ENCODE measurements at regions not wholly inside any gene's neighbourhood (a gene's known extent, or its start where the extent isn't known, plus 50 kb on each side); places are given as distances from the start of the nearest gene placed in this dataset.
"Not testable (repeated sequence)": the region's sequence is repeated elsewhere in the genome, so short reads cannot be mapped to it uniquely, and the experiment has no call there.

DNA sequence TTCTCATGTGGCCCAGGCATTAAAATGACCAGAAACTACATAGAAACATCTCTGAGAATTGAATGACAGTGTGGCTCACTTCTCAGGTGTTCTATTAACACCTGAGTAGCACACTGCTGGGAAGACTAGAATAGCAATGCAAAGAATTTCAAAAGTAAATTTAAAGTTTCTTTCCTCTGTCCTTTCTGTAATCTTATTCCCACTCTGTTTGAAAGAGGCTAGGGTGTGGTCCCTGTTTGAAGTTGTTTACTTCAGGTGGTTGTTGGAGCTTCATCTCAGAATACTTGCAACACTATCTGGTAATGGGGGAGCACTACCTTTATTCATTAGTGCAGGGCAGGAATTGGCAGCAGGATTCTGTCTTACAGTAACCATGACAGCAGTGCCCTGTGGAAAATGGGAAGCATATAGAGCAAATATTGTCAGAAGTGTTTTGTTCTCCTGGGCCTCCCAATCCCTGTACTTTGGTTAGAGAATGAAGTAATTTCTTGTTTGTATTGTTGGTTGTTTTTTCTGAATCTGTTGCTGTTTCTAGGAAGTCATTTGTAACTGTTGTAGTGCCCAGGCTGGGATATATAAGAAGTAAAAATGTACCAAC, 1210.2 kb upstream of the ATXN8OS start:
- Mint-ChIP-seq H3K27me3 (no peaks in the 10 kb centered on the region), H3K36me3 (ENCODE audit: low read depth) (no peaks in the 10 kb centered on the region), H3K4me3 (no peak overlapping the region), H3K27ac (no peak overlapping the region), H3K4me1 (no peaks in the 10 kb centered on the region), H3K9me3 (peaks cover 9% of the 10 kb centered on the region)
- TF ChIP-seq, protein P1, sequence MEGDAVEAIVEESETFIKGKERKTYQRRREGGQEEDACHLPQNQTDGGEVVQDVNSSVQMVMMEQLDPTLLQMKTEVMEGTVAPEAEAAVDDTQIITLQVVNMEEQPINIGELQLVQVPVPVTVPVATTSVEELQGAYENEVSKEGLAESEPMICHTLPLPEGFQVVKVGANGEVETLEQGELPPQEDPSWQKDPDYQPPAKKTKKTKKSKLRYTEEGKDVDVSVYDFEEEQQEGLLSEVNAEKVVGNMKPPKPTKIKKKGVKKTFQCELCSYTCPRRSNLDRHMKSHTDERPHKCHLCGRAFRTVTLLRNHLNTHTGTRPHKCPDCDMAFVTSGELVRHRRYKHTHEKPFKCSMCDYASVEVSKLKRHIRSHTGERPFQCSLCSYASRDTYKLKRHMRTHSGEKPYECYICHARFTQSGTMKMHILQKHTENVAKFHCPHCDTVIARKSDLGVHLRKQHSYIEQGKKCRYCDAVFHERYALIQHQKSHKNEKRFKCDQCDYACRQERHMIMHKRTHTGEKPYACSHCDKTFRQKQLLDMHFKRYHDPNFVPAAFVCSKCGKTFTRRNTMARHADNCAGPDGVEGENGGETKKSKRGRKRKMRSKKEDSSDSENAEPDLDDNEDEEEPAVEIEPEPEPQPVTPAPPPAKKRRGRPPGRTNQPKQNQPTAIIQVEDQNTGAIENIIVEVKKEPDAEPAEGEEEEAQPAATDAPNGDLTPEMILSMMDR (IDR thresholded peaks at IDR 0.05), result no peak
- POLR2A ChIA-PET, result no interaction called here
- CTCF ChIA-PET, result no interaction called here
- no peak for ATAC-seq (ENCODE audit: low read depth)
- DNase-seq, result no peak
- intact Hi-C loops (cut with micrococcal nuclease), result no loop called here

DNA sequence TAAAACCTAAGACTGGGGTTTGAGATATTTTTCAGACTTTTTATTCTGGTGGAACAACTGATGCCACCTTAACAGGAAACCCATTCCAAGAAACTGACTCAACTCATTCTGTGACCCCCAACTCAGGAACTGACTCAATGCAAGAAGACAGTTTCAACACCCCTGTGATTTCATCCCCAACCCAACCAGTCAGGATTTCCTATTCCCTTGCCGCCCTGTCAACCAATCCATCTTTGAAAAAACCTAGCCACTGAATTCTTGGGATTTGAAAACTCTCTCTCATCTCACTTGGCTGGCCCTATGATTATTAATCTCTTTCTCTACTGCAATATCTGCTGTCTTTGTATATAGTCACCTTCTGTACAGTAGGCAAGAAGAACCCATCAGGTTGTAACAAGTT, 1211.9 kb upstream of the ATXN8OS start:
- ChIA-PET CTCF (no interaction called here), POLR2A (no interaction called here)
- H3K9me3 Mint-ChIP-seq, result peaks cover 9% of the 10 kb centered on the region
- H3K4me1 Mint-ChIP-seq, result no peaks in the 10 kb centered on the region
- ATAC-seq (ENCODE audit: low read depth) (no peak), DNase-seq (no peak)
- H3K27ac Mint-ChIP-seq, result no peak overlapping the region
- H3K36me3 Mint-ChIP-seq (ENCODE audit: low read depth), result no peaks in the 10 kb centered on the region
- H3K4me3 Mint-ChIP-seq, result no peak overlapping the region
- TF ChIP-seq, protein P1 (IDR thresholded peaks at IDR 0.05), result no peak
- intact Hi-C loops (cut with micrococcal nuclease), result no loop called here
- H3K27me3 Mint-ChIP-seq, result no peaks in the 10 kb centered on the region

DNA sequence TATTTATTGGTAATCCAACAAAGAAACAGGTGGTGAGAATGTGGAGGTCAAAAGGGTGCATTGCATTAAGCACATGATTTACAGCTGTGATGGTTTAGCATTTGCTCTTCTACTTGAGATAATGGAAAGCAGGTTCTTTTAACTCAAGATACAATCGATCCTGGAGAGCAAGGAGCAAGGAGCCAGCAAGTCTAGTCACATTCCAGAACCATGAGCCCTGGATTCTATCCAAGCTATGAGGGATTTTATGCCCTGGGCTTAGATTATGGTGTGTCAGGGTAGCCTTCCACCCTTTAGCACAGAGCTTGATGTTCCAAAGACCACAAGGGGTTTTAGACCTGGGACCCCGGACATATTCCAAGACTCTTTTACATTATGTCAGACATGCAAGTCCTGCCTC, 1213.9 kb upstream of the ATXN8OS start:
- CTCF ChIA-PET; H3K4me1 Mint-ChIP-seq; ATAC-seq (ENCODE audit: low read depth); H3K27ac Mint-ChIP-seq; H3K27me3 Mint-ChIP-seq; H3K36me3 Mint-ChIP-seq (ENCODE audit: low read depth); H3K4me3 Mint-ChIP-seq; intact Hi-C loops (cut with micrococcal nuclease); DNase-seq; POLR2A ChIA-PET: not testable (repeated sequence)
- peaks cover 11% of the 10 kb centered on the region for H3K9me3 Mint-ChIP-seq

DNA sequence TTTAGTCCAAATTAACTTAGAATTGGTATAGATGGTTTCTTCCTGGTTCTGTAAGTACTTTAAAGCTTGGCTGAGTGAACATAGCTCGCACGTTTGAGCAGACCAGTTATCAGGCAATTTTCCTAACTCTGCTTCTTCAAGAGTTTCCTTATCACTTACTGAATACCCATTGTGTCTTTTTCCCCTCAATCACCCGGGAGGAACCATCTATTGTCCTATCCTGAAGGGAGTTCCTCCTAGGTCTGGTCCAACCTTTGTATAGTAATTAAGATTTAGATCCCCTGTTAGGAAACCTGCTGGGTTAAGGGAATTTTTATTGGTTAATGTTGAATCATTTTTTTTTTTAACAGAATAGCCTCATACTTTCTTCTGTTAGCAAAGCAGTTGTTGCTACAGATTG, 1215.0 kb upstream of the ATXN8OS start:
- H3K4me3 Mint-ChIP-seq; H3K4me1 Mint-ChIP-seq; H3K27me3 Mint-ChIP-seq; DNase-seq; H3K27ac Mint-ChIP-seq; H3K36me3 Mint-ChIP-seq (ENCODE audit: low read depth); CTCF ChIA-PET; ATAC-seq (ENCODE audit: low read depth); H3K9me3 Mint-ChIP-seq; intact Hi-C loops (cut with micrococcal nuclease); POLR2A ChIA-PET: not testable (repeated sequence)

DNA sequence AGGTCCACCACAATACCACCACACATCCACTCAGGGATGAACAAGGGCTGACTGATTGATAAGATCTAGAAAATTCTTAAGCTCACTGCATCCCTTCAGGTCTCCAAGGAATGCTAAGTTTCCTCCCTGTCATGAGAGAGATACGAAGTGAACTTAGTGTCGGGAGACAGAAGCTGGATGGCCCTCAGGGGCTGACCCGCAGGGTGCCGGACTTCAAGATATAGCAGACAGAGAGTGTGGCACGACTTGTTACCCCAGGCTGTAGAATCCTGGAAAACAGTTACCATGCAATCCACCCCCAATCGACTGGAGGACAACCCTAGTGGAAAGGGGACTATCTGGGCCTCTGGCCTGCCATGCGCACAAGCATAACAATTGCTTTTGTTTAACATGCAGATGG, 1217.5 kb upstream of the ATXN8OS start:
- CTCF ChIA-PET; POLR2A ChIA-PET; H3K27me3 Mint-ChIP-seq; DNase-seq; intact Hi-C loops (cut with micrococcal nuclease); H3K36me3 Mint-ChIP-seq (ENCODE audit: low read depth); H3K9me3 Mint-ChIP-seq; ATAC-seq (ENCODE audit: low read depth); H3K27ac Mint-ChIP-seq; H3K4me3 Mint-ChIP-seq; H3K4me1 Mint-ChIP-seq: not testable (repeated sequence)

DNA sequence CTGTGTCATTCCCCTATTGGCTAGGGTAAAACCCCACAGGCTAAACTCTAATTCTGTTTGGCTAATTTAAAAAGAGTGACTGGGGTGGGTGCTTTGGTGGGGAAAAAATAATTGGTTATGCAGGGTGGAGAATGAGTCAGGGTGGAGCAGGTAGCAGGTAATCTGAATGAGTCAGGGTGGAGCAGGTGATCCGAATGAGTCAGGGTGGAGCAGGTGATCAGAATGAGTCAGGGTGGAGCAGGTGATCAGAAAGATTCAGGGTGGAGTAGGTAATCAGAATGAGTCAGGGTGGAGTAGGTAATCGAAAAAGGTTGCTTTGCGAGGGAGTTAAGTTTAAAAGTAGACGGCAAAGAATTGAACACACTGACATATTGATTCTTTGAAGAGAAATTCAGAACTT, 1218.8 kb upstream of the ATXN8OS start:
- ChIA-PET CTCF (no interaction called here), POLR2A (no interaction called here)
- Mint-ChIP-seq H3K27ac (no peak overlapping the region), H3K27me3 (no peaks in the 10 kb centered on the region), H3K4me3 (no peak overlapping the region), H3K4me1 (no peaks in the 10 kb centered on the region), H3K36me3 (ENCODE audit: low read depth) (no peaks in the 10 kb centered on the region), H3K9me3 (peaks cover 6% of the 10 kb centered on the region)
- no peak for ATAC-seq (ENCODE audit: low read depth)
- intact Hi-C loops (cut with micrococcal nuclease), result no loop called here
- no peak for DNase-seq
- TF ChIP-seq, protein P1 (IDR thresholded peaks at IDR 0.05), result no peak

DNA sequence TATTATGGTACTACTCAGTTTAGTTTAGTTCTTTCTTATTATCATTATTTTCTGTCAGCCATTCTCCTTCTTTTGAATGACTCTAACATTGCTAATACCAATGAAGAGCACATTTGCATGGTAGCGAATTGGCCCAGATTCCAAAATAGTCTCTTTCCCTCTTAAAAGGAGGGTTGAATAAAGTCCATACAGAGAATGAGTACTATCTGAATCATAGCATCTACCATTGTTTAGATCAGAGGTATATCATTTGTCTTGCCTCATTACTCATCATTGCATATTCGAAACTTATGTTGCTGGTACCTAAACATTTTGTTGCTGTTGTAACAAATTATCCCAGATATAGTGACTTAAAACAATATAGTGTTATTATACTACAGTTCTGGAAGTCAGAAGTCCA, 1235.3 kb upstream of the ATXN8OS start:
- POLR2A ChIA-PET, result no interaction called here
- Mint-ChIP-seq H3K36me3 (ENCODE audit: low read depth) (no peaks in the 10 kb centered on the region), H3K4me1 (no peaks in the 10 kb centered on the region), H3K9me3 (peaks cover 4% of the 10 kb centered on the region), H3K27me3 (no peaks in the 10 kb centered on the region), H3K4me3 (no peak overlapping the region), H3K27ac (no peak overlapping the region)
- ATAC-seq (ENCODE audit: low read depth) (no peak), DNase-seq (no peak)
- CTCF ChIA-PET, result no interaction called here
- intact Hi-C loops (cut with micrococcal nuclease), result no loop called here
- TF ChIP-seq, protein P1 (IDR thresholded peaks at IDR 0.05), result no peak

All from activated B cell treated with CpG ODN at 0.5 μM for 24 hours (primary cell).